WTC11 (cell line): ENCODE measurements at regions not wholly inside any gene's neighbourhood (a gene's known extent, or its start where the extent isn't known, plus 50 kb on each side); places are given as distances from the start of the nearest gene placed in this dataset.

Experiments
- ATAC-seq: fragments of 200-7000 bp; cut with Tn5 transposase; 2 replicates; pipeline ENCODE4 v1.10.0; 2021; ENCODE audit warnings: mild to moderate bottlenecking, moderate library complexity
- CTCF ChIA-PET: fragments of 300-600 bp; sonication (Branson Sonifier 250); formaldehyde crosslinking; loops from one replicate; lab custom pipeline; 2021; ENCODE audit warnings: antibody characterized with exemption; lab: Charles Lee
- POLR2A ChIA-PET: fragments of 350-600 bp; sonication (Branson Sonifier 250); formaldehyde crosslinking; loops from one replicate; lab custom pipeline; 2021; ENCODE audit warnings: antibody characterized with exemption; lab: Charles Lee
- DNase-seq: peaks from one replicate; pipeline ENCODE4 v3.0.0; 2021; ENCODE audit warnings: low spot score
- H3K27ac Mint-ChIP-seq: 2 replicates; pipeline ENCODE4 v1.8.0; 2021; ENCODE audit warnings: mixed read lengths
- H3K27me3 Mint-ChIP-seq: 2 replicates; pipeline ENCODE4 v1.8.0; 2021; ENCODE audit warnings: low read depth, mild to moderate bottlenecking, moderate library complexity, mixed read lengths
- H3K36me3 Mint-ChIP-seq: 2 replicates; pipeline ENCODE4 v1.8.0; 2021; ENCODE audit warnings: mixed read lengths
- H3K4me1 Mint-ChIP-seq: 2 replicates; pipeline ENCODE4 v1.8.0; 2022; ENCODE audit warnings: mixed read lengths
- H3K4me3 Mint-ChIP-seq: 2 replicates; pipeline ENCODE4 v1.8.0; 2021; ENCODE audit warnings: mild to moderate bottlenecking, moderate library complexity, mixed read lengths
- H3K9me3 Mint-ChIP-seq: 2 replicates; pipeline ENCODE4 v1.8.0; 2021; ENCODE audit warnings: mixed read lengths
- EMX1 ChIP-seq: fragments of 250-450 bp; sonication (Bioruptor Pico); IDR thresholded peaks from 2 replicates; pipeline ENCODE4 v1.8.0; 2021; ENCODE audit warnings: mild to moderate bottlenecking
- FOXP1 ChIP-seq: sonication (generic); formaldehyde crosslinking; IDR thresholded peaks from 2 replicates; pipeline ENCODE4 v1.8.0; 2022; ENCODE audit warnings: missing genetic modification reagents, mild to moderate bottlenecking, moderate library complexity, borderline replicate concordance
- GABPB1 ChIP-seq: sonication (generic); formaldehyde crosslinking; IDR thresholded peaks from 2 replicates; pipeline ENCODE4 v1.8.1; 2023; ENCODE audit warnings: mild to moderate bottlenecking, missing genetic modification reagents
- JAZF1 ChIP-seq: fragments of 250-450 bp; sonication (Bioruptor Pico); IDR thresholded peaks from 2 replicates; pipeline ENCODE4 v1.9.0; 2021; ENCODE audit warnings: moderate library complexity, mild to moderate bottlenecking, inconsistent platforms
- MAX ChIP-seq: sonication (generic); formaldehyde crosslinking; IDR thresholded peaks from 2 replicates; pipeline ENCODE4 v1.8.0; 2022; ENCODE audit warnings: mild to moderate bottlenecking, missing genetic modification reagents
- MXD4 ChIP-seq: fragments of 250-450 bp; sonication (Bioruptor Pico); IDR thresholded peaks from 2 replicates; pipeline ENCODE4 v1.8.0; 2021; ENCODE audit warnings: mild to moderate bottlenecking, moderate library complexity, borderline replicate concordance
- MYBL2 ChIP-seq: sonication (generic); formaldehyde crosslinking; IDR thresholded peaks from 2 replicates; pipeline ENCODE4 v1.8.1; 2023; ENCODE audit warnings: mild to moderate bottlenecking, moderate library complexity, missing genetic modification reagents
- NFYB ChIP-seq: sonication (generic); formaldehyde crosslinking; conservative IDR thresholded peaks from 2 replicates; pipeline ENCODE4 v1.8.0; 2022; ENCODE audit warnings: low read depth, missing genetic modification reagents
- NR2C2 ChIP-seq: sonication (generic); formaldehyde crosslinking; IDR thresholded peaks from 2 replicates; pipeline ENCODE4 v1.8.0; 2022; ENCODE audit warnings: mild to moderate bottlenecking, missing genetic modification reagents
- RELA ChIP-seq: sonication (generic); formaldehyde crosslinking; IDR thresholded peaks from 2 replicates; pipeline ENCODE4 v1.8.1; 2022; ENCODE audit warnings: missing genetic modification reagents, mild to moderate bottlenecking, borderline replicate concordance
- RORB ChIP-seq: fragments of 250-450 bp; sonication (Bioruptor Pico); IDR thresholded peaks from 2 replicates; pipeline ENCODE4 v1.9.0; 2021; ENCODE audit warnings: mild to moderate bottlenecking
- TEAD1 ChIP-seq: sonication (generic); formaldehyde crosslinking; IDR thresholded peaks from 2 replicates; pipeline ENCODE4 v1.8.0; 2022; ENCODE audit warnings: mild to moderate bottlenecking, missing genetic modification reagents
- TP53 ChIP-seq: sonication (generic); formaldehyde crosslinking; IDR thresholded peaks from 2 replicates; pipeline ENCODE4 v1.8.1; 2023; ENCODE audit warnings: mild to moderate bottlenecking, missing genetic modification reagents
- ZBTB21 ChIP-seq: sonication (generic); formaldehyde crosslinking; IDR thresholded peaks from 2 replicates; pipeline ENCODE4 v1.8.1; 2023; ENCODE audit warnings: mild to moderate bottlenecking, missing genetic modification reagents, borderline replicate concordance
- ZNF219 ChIP-seq: sonication (generic); formaldehyde crosslinking; IDR thresholded peaks from 2 replicates; pipeline ENCODE4 v1.8.0; 2023; ENCODE audit warnings: missing genetic modification reagents, mild to moderate bottlenecking, borderline replicate concordance
- ZNF281 ChIP-seq: sonication (generic); formaldehyde crosslinking; IDR thresholded peaks from 2 replicates; pipeline ENCODE4 v1.8.0; 2023; ENCODE audit warnings: mild to moderate bottlenecking, missing genetic modification reagents
- ZNF317 ChIP-seq: sonication (generic); formaldehyde crosslinking; IDR thresholded peaks from 2 replicates; pipeline ENCODE4 v1.8.1; 2023; ENCODE audit warnings: low read depth, mild to moderate bottlenecking, moderate library complexity, missing genetic modification reagents, borderline replicate concordance
- ZNF423 ChIP-seq: fragments of 250-450 bp; sonication (Bioruptor Pico); IDR thresholded peaks from 2 replicates; pipeline ENCODE4 v2.1.2; 2022; ENCODE audit warnings: mild to moderate bottlenecking, moderate library complexity
- ZNF425 ChIP-seq: fragments of 250-450 bp; sonication (Bioruptor Pico); conservative IDR thresholded peaks from 2 replicates; pipeline ENCODE4 v1.9.0; 2021; ENCODE audit warnings: mild to moderate bottlenecking
- TF ChIP-seq, protein P1 (sequence below): sonication (generic); formaldehyde crosslinking; IDR thresholded peaks from 2 replicates; pipeline ENCODE4 v1.8.1; 2022; ENCODE audit warnings: low read depth, missing genetic modification reagents, borderline replicate concordance
- TF ChIP-seq, protein P2 (sequence below): sonication (generic); formaldehyde crosslinking; IDR thresholded peaks from 2 replicates; pipeline ENCODE4 v1.8.1; 2022; ENCODE audit warnings: mild to moderate bottlenecking, missing genetic modification reagents, moderate library complexity, borderline replicate concordance

- no peaks in the 10 kb centered on the region for H3K4me1 Mint-ChIP-seq
- no peak overlapping the region for H3K27ac Mint-ChIP-seq
- CTCF ChIA-PET: no interaction called here
- H3K36me3 Mint-ChIP-seq: peaks cover 67% of the 10 kb centered on the region
- peaks cover 12% of the 10 kb centered on the region for H3K27me3 Mint-ChIP-seq
- no peak for ATAC-seq
- DNase-seq: no peak
- peaks cover 78% of the 10 kb centered on the region for H3K9me3 Mint-ChIP-seq
- TF ChIP-seq GABPB1 (CRISPR knock-in tag): peak; percentile 88
- TF ChIP-seq ZNF281 (CRISPR knock-in tag): no peak
- TF ChIP-seq, all 79 proteins: peak for 1
- no peak overlapping the region for H3K4me3 Mint-ChIP-seq
- POLR2A ChIA-PET: no interaction called here
These were observed 60.1 kb upstream of the PEG3 start for GRCh38 chr19:56900573-56901097.

DNA sequence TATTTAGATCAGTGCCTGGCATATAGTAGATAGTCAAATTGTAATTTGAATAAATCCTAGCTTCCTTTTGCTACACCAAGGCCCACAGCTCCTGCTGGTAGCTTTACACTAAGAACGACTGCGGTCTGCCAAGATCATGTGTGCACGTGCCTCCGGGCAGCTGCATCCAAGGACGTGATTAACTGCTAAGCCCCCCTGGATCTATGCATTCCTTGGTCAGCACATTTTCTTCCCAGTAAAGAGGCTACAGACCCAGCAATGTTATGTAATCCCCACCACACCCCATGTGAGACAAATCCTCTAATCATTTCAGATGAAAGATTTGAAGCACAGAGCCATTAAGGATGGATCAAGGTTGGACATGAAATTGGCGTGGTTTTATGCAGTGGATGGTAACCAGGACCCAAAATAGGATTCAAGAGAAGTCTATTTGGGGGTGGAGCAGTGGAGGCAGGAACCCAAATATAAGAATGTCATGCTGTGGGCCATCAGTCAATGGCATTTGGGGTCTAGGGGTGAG is 65.2 kb upstream of the PEG3 start:
- no peaks in the 10 kb centered on the region for H3K4me1 Mint-ChIP-seq
- CTCF ChIA-PET: no interaction called here
- TF ChIP-seq RELA (CRISPR knock-in tag): no peak
- TF ChIP-seq ZNF425: no peak
- TF ChIP-seq ZNF423 (CRISPR knock-in tag): no peak
- no peak for TF ChIP-seq MXD4 (CRISPR knock-in tag)
- no peak for TF ChIP-seq TP53 (CRISPR knock-in tag)
- TF ChIP-seq ZBTB21 (CRISPR knock-in tag): no peak
- no peak for TF ChIP-seq NR2C2
- no peak for TF ChIP-seq ZNF219
- TF ChIP-seq FOXP1 (CRISPR knock-in tag): no peak
- no peak for TF ChIP-seq TEAD1 (CRISPR knock-in tag)
- TF ChIP-seq, all 79 proteins: peak for 0
- POLR2A ChIA-PET: no interaction called here
- Mint-ChIP-seq H3K27ac (no peak overlapping the region), H3K36me3 (peaks cover 75% of the 10 kb centered on the region), H3K27me3 (peaks cover 16% of the 10 kb centered on the region; the same call in 1 of the 2 replicates), H3K9me3 (peaks cover 79% of the 10 kb centered on the region), H3K4me3 (no peak overlapping the region)
- DNase-seq (no peak), ATAC-seq (no peak)

- Mint-ChIP-seq H3K4me3 (no peak overlapping the region), H3K4me1 (no peaks in the 10 kb centered on the region), H3K27me3 (peaks cover 10% of the 10 kb centered on the region; the same call in 1 of the 2 replicates), H3K36me3 (peaks cover 72% of the 10 kb centered on the region), H3K27ac (no peak overlapping the region), H3K9me3 (peaks cover 74% of the 10 kb centered on the region)
- no peak for DNase-seq
- ChIA-PET CTCF (no interaction called here), POLR2A (no interaction called here)
- ATAC-seq: no peak
- no peak for TF ChIP-seq RORB (CRISPR knock-in tag)
- TF ChIP-seq MYBL2 (CRISPR knock-in tag): no peak
- TF ChIP-seq JAZF1 (CRISPR knock-in tag): no peak
- no peak for TF ChIP-seq ZNF423 (CRISPR knock-in tag)
- no peak for TF ChIP-seq NFYB (CRISPR knock-in tag)
- TF ChIP-seq MXD4 (CRISPR knock-in tag): no peak
- TF ChIP-seq, protein P1, sequence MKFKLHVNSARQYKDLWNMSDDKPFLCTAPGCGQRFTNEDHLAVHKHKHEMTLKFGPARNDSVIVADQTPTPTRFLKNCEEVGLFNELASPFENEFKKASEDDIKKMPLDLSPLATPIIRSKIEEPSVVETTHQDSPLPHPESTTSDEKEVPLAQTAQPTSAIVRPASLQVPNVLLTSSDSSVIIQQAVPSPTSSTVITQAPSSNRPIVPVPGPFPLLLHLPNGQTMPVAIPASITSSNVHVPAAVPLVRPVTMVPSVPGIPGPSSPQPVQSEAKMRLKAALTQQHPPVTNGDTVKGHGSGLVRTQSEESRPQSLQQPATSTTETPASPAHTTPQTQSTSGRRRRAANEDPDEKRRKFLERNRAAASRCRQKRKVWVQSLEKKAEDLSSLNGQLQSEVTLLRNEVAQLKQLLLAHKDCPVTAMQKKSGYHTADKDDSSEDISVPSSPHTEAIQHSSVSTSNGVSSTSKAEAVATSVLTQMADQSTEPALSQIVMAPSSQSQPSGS (CRISPR knock-in tag): no peak
- TF ChIP-seq, protein P2, sequence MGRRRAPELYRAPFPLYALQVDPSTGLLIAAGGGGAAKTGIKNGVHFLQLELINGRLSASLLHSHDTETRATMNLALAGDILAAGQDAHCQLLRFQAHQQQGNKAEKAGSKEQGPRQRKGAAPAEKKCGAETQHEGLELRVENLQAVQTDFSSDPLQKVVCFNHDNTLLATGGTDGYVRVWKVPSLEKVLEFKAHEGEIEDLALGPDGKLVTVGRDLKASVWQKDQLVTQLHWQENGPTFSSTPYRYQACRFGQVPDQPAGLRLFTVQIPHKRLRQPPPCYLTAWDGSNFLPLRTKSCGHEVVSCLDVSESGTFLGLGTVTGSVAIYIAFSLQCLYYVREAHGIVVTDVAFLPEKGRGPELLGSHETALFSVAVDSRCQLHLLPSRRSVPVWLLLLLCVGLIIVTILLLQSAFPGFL (CRISPR knock-in tag): no peak
- no peak for TF ChIP-seq EMX1 (CRISPR knock-in tag)
- no peak for TF ChIP-seq MAX (CRISPR knock-in tag)
- TF ChIP-seq ZNF317 (CRISPR knock-in tag): no peak
These were observed 72.0 kb upstream of the PEG3 start for GRCh38 chr19:56912401-56913112.
